ENCODE measurements at regions not wholly inside any gene's neighbourhood (a gene's known extent, or its start where the extent isn't known, plus 50 kb on each side); places are given as distances from the start of the nearest gene placed in this dataset.

DNA sequence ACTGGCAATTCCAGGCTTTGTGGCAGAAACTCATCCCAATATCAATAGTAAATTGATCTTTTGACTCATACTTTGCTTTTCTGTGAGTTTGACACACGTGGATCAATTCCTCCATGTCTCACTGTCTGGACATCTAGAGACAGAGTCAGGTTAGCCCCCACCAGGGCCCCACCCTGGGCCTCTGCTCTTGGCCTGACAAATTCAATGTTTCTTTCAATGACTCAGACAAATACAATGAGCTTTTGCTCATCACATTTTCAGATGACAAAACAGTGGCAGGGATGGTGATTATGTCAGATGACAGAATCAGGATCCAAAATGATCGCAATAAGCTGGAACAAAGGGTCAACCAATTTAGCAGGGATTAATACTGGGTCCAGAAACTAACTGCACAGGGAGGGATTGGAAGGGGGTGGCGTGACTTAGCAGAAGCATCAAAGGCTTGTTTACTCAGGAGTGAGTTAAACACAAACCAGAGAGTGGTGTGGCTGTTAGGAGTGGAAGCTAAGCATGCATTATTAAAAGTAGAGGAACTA is 90.5 kb upstream of the ASIC2 start:
- TF ChIP-seq, protein P1, sequence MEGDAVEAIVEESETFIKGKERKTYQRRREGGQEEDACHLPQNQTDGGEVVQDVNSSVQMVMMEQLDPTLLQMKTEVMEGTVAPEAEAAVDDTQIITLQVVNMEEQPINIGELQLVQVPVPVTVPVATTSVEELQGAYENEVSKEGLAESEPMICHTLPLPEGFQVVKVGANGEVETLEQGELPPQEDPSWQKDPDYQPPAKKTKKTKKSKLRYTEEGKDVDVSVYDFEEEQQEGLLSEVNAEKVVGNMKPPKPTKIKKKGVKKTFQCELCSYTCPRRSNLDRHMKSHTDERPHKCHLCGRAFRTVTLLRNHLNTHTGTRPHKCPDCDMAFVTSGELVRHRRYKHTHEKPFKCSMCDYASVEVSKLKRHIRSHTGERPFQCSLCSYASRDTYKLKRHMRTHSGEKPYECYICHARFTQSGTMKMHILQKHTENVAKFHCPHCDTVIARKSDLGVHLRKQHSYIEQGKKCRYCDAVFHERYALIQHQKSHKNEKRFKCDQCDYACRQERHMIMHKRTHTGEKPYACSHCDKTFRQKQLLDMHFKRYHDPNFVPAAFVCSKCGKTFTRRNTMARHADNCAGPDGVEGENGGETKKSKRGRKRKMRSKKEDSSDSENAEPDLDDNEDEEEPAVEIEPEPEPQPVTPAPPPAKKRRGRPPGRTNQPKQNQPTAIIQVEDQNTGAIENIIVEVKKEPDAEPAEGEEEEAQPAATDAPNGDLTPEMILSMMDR (conservative IDR thresholded peaks at IDR 0.05 in 1 of 2, IDR thresholded peaks at IDR 0.05 in 1 of 2; ENCODE audit: low read depth in 1 of 2, low read length in 2 of 2): no peak
- no peak for TF ChIP-seq EZH2 (IDR thresholded peaks at IDR 0.05; ENCODE audit: low read length, missing control alignments)

All from fibroblast of lung (primary cell).